Suprapubic skin (tissue), 4 donors: ENCODE measurements at regions not wholly inside any gene's neighbourhood (a gene's known extent, or its start where the extent isn't known, plus 50 kb on each side); places are given as distances from the start of the nearest gene placed in this dataset.

Experiments used
- CTCF ChIP-seq, 2 donors: fragments of 200-600 bp in 1 of 2; fragments of 450-650 bp in 1 of 2; sonication (generic) in 1 of 2; IDR thresholded peaks; one replicate each; pipeline ENCODE4 v1.5.1; 2016 to 2019; ENCODE audit warnings: antibody characterized with exemption in 2 of 2, mild to moderate bottlenecking in 1 of 2, moderate library complexity in 1 of 2
- EP300 ChIP-seq: sonication (generic); formaldehyde crosslinking; IDR thresholded peaks from one replicate; pipeline ENCODE4 v1.6.1; 2017; ENCODE audit warnings: antibody characterized with exemption
- POLR2AphosphoS5 ChIP-seq, 3 donors: sonication (generic); formaldehyde crosslinking; IDR thresholded peaks; one replicate each; pipeline ENCODE4 v1.6.1; 2017; ENCODE audit warnings: antibody characterized with exemption in 3 of 3

GRCh38 chr6:148239215-148239614 is 103.4 kb upstream of the SASH1 start:
- TF ChIP-seq CTCF (IDR thresholded peaks at IDR 0.05) = no peak
- no peak for TF ChIP-seq POLR2AphosphoS5 (IDR thresholded peaks at IDR 0.05)
- no peak for TF ChIP-seq EP300
